ENCODE measurements at regions not wholly inside any gene's neighbourhood (a gene's known extent, or its start where the extent isn't known, plus 50 kb on each side); places are given as distances from the start of the nearest gene placed in this dataset.

GRCh38 chr7:136140469-136140868 lies 163.3 kb upstream of the MTPN start:
- no peak overlapping the region for H3K23ac ChIP-seq (ENCODE audit: insufficient read length, low read depth, low read length)
- H3K18ac ChIP-seq (ENCODE audit: insufficient read length, low read depth, low read length): no peak overlapping the region
- no peaks in the 10 kb centered on the region for H3K36me3 Mint-ChIP-seq (ENCODE audit: insufficient read depth in 1 of 3, low read depth in 3 of 3)
- no peak overlapping the region for H3K9ac ChIP-seq (ENCODE audit: extremely low read depth, insufficient read length, low read length)
- H3K27ac ChIP-seq (ENCODE audit: insufficient read length, low read depth, low read length): no peak overlapping the region
- no peaks in the 10 kb centered on the region for H3K23me2 ChIP-seq (ENCODE audit: insufficient read length, low read depth, low read length, poor library complexity, severe bottlenecking)
- no peak for TF ChIP-seq CTCF (conservative IDR thresholded peaks at IDR 0.05)
- no peak overlapping the region for H2BK20ac ChIP-seq (ENCODE audit: low read depth, low read length, poor library complexity, severe bottlenecking)
- no peak overlapping the region for H2BK120ac ChIP-seq (ENCODE audit: low read depth, low read length, poor library complexity, severe bottlenecking)
- H3K56ac ChIP-seq (ENCODE audit: insufficient read length, low read depth, low read length): no peak overlapping the region
- peaks cover 2% of the 10 kb centered on the region; the same call in 1 of the 2 replicates for H3K4me1 ChIP-seq (ENCODE audit: insufficient read depth, low read length)
- no peaks in the 10 kb centered on the region for H4K20me1 ChIP-seq (ENCODE audit: control insufficient read depth, insufficient read depth, insufficient read length)
- H4K91ac ChIP-seq (ENCODE audit: insufficient read length, low read depth, low read length): no peak overlapping the region
- no peaks in the 10 kb centered on the region; the same call in none of the 2 replicates for H3K27me3 Mint-ChIP-seq (ENCODE audit: low read depth)
- no CpG with 5 or more reads among the region's 3 CpGs for WGBS (ENCODE audit: extremely low coverage, insufficient read length, low lambda C conversion rate)
- no peak overlapping the region for H2AK5ac ChIP-seq (ENCODE audit: insufficient read length, low read length)
- no peaks in the 10 kb centered on the region for H3K27me3 ChIP-seq (ENCODE audit: insufficient read depth, low read length)
- H3K14ac ChIP-seq (ENCODE audit: insufficient read depth, low read length): no peak overlapping the region
- H3T11ph ChIP-seq (ENCODE audit: low read length): no peak overlapping the region
- no peak overlapping the region for H2BK5ac ChIP-seq (ENCODE audit: insufficient read length, low read length)
- H3K4me1 Mint-ChIP-seq: peaks cover 7 to 9% of the 10 kb centered on the region in 2 experiments
- no peak overlapping the region for H2AFZ ChIP-seq (ENCODE audit: low read length)
- H3K4ac ChIP-seq (ENCODE audit: low read depth, low read length): no peak overlapping the region
- no peak overlapping the region for H4K8ac ChIP-seq (replicated peaks; ENCODE audit: insufficient read length, low read depth, low read length)
- H4K5ac ChIP-seq (ENCODE audit: insufficient read length, low read depth, low read length): no peak overlapping the region
- H2BK15ac ChIP-seq (ENCODE audit: low read depth, low read length): no peak overlapping the region
- no peak overlapping the region for H3K4me3 Mint-ChIP-seq
- DNase-seq: no peak
- H3K27ac Mint-ChIP-seq: no peak overlapping the region
- H2BK12ac ChIP-seq (ENCODE audit: insufficient read length, low read depth, low read length): no peak overlapping the region
- H3K79me1 ChIP-seq (ENCODE audit: insufficient read depth, low read depth, low read length, poor library complexity, severe bottlenecking): no peaks in the 10 kb centered on the region
- H3K9me3 Mint-ChIP-seq: no peaks in the 10 kb centered on the region
- H3K79me2 ChIP-seq (ENCODE audit: insufficient read depth, low read length): no peaks in the 10 kb centered on the region
- H3K9me3 ChIP-seq (ENCODE audit: control insufficient read depth, low read depth, low read length): no peaks in the 10 kb centered on the region
- H3K4me2 ChIP-seq (ENCODE audit: insufficient read depth, insufficient read length, low read length): no peak overlapping the region
